ENCODE measurements at regions not wholly inside any gene's neighbourhood (a gene's known extent, or its start where the extent isn't known, plus 50 kb on each side); places are given as distances from the start of the nearest gene placed in this dataset.

DNA sequence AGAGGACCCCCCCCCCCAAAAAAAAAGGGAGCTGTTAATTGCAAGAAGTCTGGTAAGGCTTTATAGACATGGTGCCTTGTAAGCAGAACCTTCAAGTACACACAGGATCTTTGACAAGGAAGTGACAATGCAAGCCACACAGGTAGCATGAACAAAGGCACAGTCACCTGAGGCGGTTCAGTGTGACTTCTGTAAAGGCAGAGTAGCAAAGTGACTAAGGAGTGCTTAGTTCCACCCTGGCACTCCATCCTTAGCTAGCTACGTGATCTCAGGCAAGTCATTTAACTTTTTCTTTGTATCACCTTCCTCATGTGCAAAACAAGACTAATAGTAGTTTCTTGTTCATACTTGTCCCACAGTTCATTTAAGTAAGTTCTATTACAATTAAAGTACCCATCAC, 282.0 kb downstream of the PRELID2 start:
- no peaks in the 10 kb centered on the region for H3K36me3 ChIP-seq
- peak; percentile 13 to 25 for DNase-seq
- H3K4me3 ChIP-seq, result no peak overlapping the region
- TF ChIP-seq, protein P1, sequence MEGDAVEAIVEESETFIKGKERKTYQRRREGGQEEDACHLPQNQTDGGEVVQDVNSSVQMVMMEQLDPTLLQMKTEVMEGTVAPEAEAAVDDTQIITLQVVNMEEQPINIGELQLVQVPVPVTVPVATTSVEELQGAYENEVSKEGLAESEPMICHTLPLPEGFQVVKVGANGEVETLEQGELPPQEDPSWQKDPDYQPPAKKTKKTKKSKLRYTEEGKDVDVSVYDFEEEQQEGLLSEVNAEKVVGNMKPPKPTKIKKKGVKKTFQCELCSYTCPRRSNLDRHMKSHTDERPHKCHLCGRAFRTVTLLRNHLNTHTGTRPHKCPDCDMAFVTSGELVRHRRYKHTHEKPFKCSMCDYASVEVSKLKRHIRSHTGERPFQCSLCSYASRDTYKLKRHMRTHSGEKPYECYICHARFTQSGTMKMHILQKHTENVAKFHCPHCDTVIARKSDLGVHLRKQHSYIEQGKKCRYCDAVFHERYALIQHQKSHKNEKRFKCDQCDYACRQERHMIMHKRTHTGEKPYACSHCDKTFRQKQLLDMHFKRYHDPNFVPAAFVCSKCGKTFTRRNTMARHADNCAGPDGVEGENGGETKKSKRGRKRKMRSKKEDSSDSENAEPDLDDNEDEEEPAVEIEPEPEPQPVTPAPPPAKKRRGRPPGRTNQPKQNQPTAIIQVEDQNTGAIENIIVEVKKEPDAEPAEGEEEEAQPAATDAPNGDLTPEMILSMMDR (IDR thresholded peaks at IDR 0.05), result no peak
- intact Hi-C loops (cut with DNase I; ENCODE audit: low total_unique reads), result no loop called here
- H3K27ac ChIP-seq, result no peak overlapping the region
- H3K27me3 ChIP-seq, result no peaks in the 10 kb centered on the region
- peaks cover 0 to 8% (median 5%) of the 10 kb centered on the region in 4 donors for H3K4me1 ChIP-seq
- WGBS, 5 donors, result 80 to 94% (median 82%) methylated on average over 2 of the region's 2 CpGs
- no peaks in the 10 kb centered on the region for H3K9me3 ChIP-seq

DNA sequence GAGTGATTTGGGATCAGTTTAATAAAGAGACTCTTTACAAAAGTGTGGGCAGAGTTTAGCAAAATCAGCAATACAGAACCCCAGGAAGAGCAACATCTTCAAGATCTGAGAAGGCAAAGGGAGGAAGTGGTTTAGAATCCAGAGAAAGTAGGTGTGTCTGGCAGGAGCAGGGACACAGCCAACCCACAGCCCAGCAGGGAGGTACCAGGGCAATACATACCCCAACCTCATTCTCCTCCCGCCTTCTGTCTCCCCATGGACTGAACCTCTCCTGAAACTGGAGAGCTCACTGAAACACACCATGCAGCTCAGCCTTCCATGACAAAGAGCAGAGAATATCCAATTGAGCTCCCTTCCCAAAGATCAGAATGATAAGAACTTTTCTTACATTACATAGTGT, 283.4 kb downstream of the PRELID2 start:
- WGBS, 5 donors, result 91 to 100% (median 95%) methylated on average over 1 of the region's 1 CpG
- H3K27ac ChIP-seq, result no peak overlapping the region
- H3K4me3 ChIP-seq, result no peak overlapping the region
- no peaks in the 10 kb centered on the region for H3K27me3 ChIP-seq
- H3K4me1 ChIP-seq, result peaks cover 0 to 10% (median 6%) of the 10 kb centered on the region in 4 donors
- intact Hi-C loops (cut with DNase I; ENCODE audit: low total_unique reads), result no loop called here
- DNase-seq, result no peak
- H3K9me3 ChIP-seq, result no peaks in the 10 kb centered on the region
- H3K36me3 ChIP-seq, result no peaks in the 10 kb centered on the region
- TF ChIP-seq, protein P1 (IDR thresholded peaks at IDR 0.05), result no peak
- TF ChIP-seq EP300 (IDR thresholded peaks at IDR 0.05) (no peak), POLR2AphosphoS5 (IDR thresholded peaks at IDR 0.05) (no peak)

- TF ChIP-seq EP300 (IDR thresholded peaks at IDR 0.05), result no peak
- TF ChIP-seq POLR2A (IDR thresholded peaks at IDR 0.05), result no peak
- no peak for TF ChIP-seq POLR2AphosphoS5 (IDR thresholded peaks at IDR 0.05)
- TF ChIP-seq, protein P1 (IDR thresholded peaks at IDR 0.05), result no peak
- peaks cover 0 to 10% (median 9%) of the 10 kb centered on the region in 4 donors for H3K4me1 ChIP-seq
- DNase-seq, result no peak
- H3K4me3 ChIP-seq, result no peak overlapping the region
- no peaks in the 10 kb centered on the region for H3K9me3 ChIP-seq
- no peaks in the 10 kb centered on the region for H3K36me3 ChIP-seq
- intact Hi-C loops (cut with DNase I; ENCODE audit: low total_unique reads), result no loop called here
- H3K27ac ChIP-seq, result peak overlapping the region in 1 of 5 donors; percentile 62
- no peaks in the 10 kb centered on the region for H3K27me3 ChIP-seq
Observed at GRCh38 chr5:145548097-145548496, 287.0 kb downstream of the PRELID2 start.

- Histone ChIP-seq H3K4me3 (no peak overlapping the region), H3K27me3 (no peaks in the 10 kb centered on the region), H3K36me3 (no peaks in the 10 kb centered on the region), H3K4me1 (peaks cover 0 to 12% (median 9%) of the 10 kb centered on the region in 4 donors), H3K9me3 (no peaks in the 10 kb centered on the region), H3K27ac (peak overlapping the region in 1 of 5 donors; percentile 25)
- intact Hi-C loops (cut with DNase I; ENCODE audit: low total_unique reads), result no loop called here
- DNase-seq, result no peak
- TF ChIP-seq EP300 (IDR thresholded peaks at IDR 0.05) (no peak), POLR2A (IDR thresholded peaks at IDR 0.05) (no peak), POLR2AphosphoS5 (IDR thresholded peaks at IDR 0.05) (no peak)
- TF ChIP-seq, protein P1 (IDR thresholded peaks at IDR 0.05), result no peak
Observed at GRCh38 chr5:145544401-145544800, 290.7 kb downstream of the PRELID2 start.

Measured in stomach (tissue), 8 donors.